K562 (cell line): ENCODE measurements at regions not wholly inside any gene's neighbourhood (a gene's known extent, or its start where the extent isn't known, plus 50 kb on each side); places are given as distances from the start of the nearest gene placed in this dataset.

Experiments
- ATAC-seq: fragments of 200-7000 bp; cut with Tn5 transposase; 3 replicates; pipeline ENCODE4 v1.9.1; 2020; ENCODE audit warnings: moderate library complexity
- BruUV-seq: library from RNA; stranded (reverse); fragments of 400-500 nt; replicated peaks from 2 replicates; lab custom pipeline; 2021; lab: Mats Ljungman, UMichigan
- CTCF ChIA-PET: fragments of 300-600 bp; formaldehyde crosslinking; extraction: SDS; loops from one replicate; lab custom pipeline; 2021; ENCODE audit warnings: low intra/inter-chr PET ratio; lab: Yijun Ruan, JAX
- POLR2A ChIA-PET: fragments of 300-600, 350-650 bp; sonication (Branson Sonifier 250); formaldehyde crosslinking; extraction: SDS; loops from one replicate; lab custom pipeline; 2021; ENCODE audit warnings: antibody characterized with exemption, inconsistent platforms; lab: Yijun Ruan, JAX
- DNase-seq, 4 experiments: peaks; one replicate each; pipeline versions ENCODE4 v3.0.0 to v3.0.0-alpha.2; 2011 to 2018; ENCODE audit warnings: low spot score in 3 of 4, mixed read lengths in 3 of 4; ENCODE audit errors: extremely low read depth in 1 of 4
- FAIRE-seq: peaks from 2 replicates; lab custom pipeline; 2011; peaks lifted over from hg19 to GRCh38; lab: Jason Lieb, UNC
- H2AFZ ChIP-seq: 2 replicates; pipeline ENCODE4 v1.6.0; 2011; ENCODE audit warnings: low read depth, low read length, control low read depth, inconsistent platforms
- H3K27ac ChIP-seq: fragments of 200-600 bp; 3 replicates; pipeline ENCODE4 v1.8.0; 2011; ENCODE audit warnings: low read depth, mild to moderate bottlenecking, control low read depth, inconsistent platforms, low read length, moderate library complexity, mixed read lengths; ENCODE audit errors: extremely low read depth
- H3K27me3 ChIP-seq, 2 experiments: fragments of 300-600 bp in 1 of 2; 2 replicates in 1 of 2; 3 replicates in 1 of 2; pipeline versions ENCODE4 v1.6.0 to v1.8.0; 2011; ENCODE audit warnings: inconsistent platforms in 2 of 2, low read length in 2 of 2, mild to moderate bottlenecking in 1 of 2, mixed read lengths in 1 of 2, moderate library complexity in 1 of 2; ENCODE audit not compliant: control insufficient read depth in 2 of 2, insufficient read depth in 2 of 2
- H3K36me3 ChIP-seq: fragments of 300-600 bp; 3 replicates; pipeline ENCODE4 v1.8.0; 2011; ENCODE audit warnings: mild to moderate bottlenecking, low read length, inconsistent platforms; ENCODE audit not compliant: control insufficient read depth, insufficient read depth
- H3K4me1 ChIP-seq, 2 experiments: fragments of 200-600 bp in 1 of 2; replicated peaks in 1 of 2; 2 replicates in 1 of 2; 3 replicates in 1 of 2; pipeline versions ENCODE4 v1.5.1 to v1.8.0; 2011; ENCODE audit warnings: inconsistent platforms in 2 of 2, low read length in 2 of 2, mild to moderate bottlenecking in 1 of 2, mixed read lengths in 1 of 2, moderate library complexity in 1 of 2; ENCODE audit not compliant: control insufficient read depth in 2 of 2, insufficient read depth in 2 of 2
- H3K4me2 ChIP-seq: 2 replicates; pipeline ENCODE4 v1.6.1; 2011; ENCODE audit warnings: low read length, control low read depth, inconsistent platforms, mixed read lengths; ENCODE audit not compliant: insufficient read depth
- H3K4me3 ChIP-seq: fragments of 200-600 bp; sonication (generic), shearing (Covaris generic); 2 replicates; pipeline ENCODE4 v1.5.1; 2016; ENCODE audit warnings: control low read depth, inconsistent platforms
- H3K79me2 ChIP-seq: fragments of 200-600 bp; 3 replicates; pipeline ENCODE4 v1.8.0; 2011; ENCODE audit warnings: low read length, inconsistent platforms; ENCODE audit not compliant: control insufficient read depth, insufficient read depth
- H3K9ac ChIP-seq, 2 experiments: 2 replicates each; pipeline versions ENCODE4 v1.6.0 to v1.6.1; 2011; ENCODE audit warnings: low read depth in 2 of 2, low read length in 2 of 2, control low read depth in 1 of 2, inconsistent platforms in 1 of 2, mild to moderate bottlenecking in 1 of 2, mixed read lengths in 1 of 2; ENCODE audit not compliant: insufficient read depth in 1 of 2
- H3K9me1 ChIP-seq: one replicate; pipeline ENCODE4 v1.6.0; 2011; ENCODE audit warnings: inconsistent platforms, mild to moderate bottlenecking, low read length, moderate library complexity; ENCODE audit not compliant: control insufficient read depth, insufficient read depth
- H3K9me3 ChIP-seq: replicated peaks from 2 replicates; pipeline ENCODE4 v1.5.1; 2011; ENCODE audit warnings: low read depth, low read length, inconsistent platforms; ENCODE audit not compliant: control insufficient read depth, insufficient read depth
- H4K20me1 ChIP-seq: replicated peaks from 2 replicates; pipeline ENCODE4 v1.6.1; 2011; ENCODE audit warnings: low read length, inconsistent platforms, mixed read lengths; ENCODE audit not compliant: control insufficient read depth, insufficient read depth
- CHAMP1 ChIP-seq: fragments of 450-650 bp; IDR thresholded peaks from 2 replicates; pipeline ENCODE4 v1.6.1; 2016; ENCODE audit warnings: mild to moderate bottlenecking
- DACH1 ChIP-seq: fragments of 450-650 bp; IDR thresholded peaks from 2 replicates; pipeline ENCODE4 v1.6.1; 2018; ENCODE audit not compliant: partially characterized antibody
- SNRNP70 ChIP-seq: fragments of 200-400 bp; formaldehyde crosslinking; optimal IDR thresholded peaks from 2 replicates; pipeline ENCODE3; 2017; ENCODE audit warnings: low read depth, low read length
- SREBF2 ChIP-seq: sonication (generic); formaldehyde crosslinking; IDR thresholded peaks from 2 replicates; pipeline ENCODE4 v1.4.0; 2020; ENCODE audit warnings: mild to moderate bottlenecking, missing genetic modification reagents
- SRSF1 ChIP-seq: fragments of 200-400 bp; formaldehyde crosslinking; IDR thresholded peaks from 2 replicates; pipeline ENCODE4 v1.6.1; 2017; ENCODE audit warnings: mild to moderate bottlenecking, low read depth, low read length, moderate library complexity
- XRCC5 ChIP-seq: fragments of 200-400 bp; formaldehyde crosslinking; IDR thresholded peaks from 2 replicates; pipeline ENCODE4 v1.6.1; 2017; ENCODE audit warnings: low read depth, mild to moderate bottlenecking, low read length
- WGBS: fragments of 100-300 bp; shearing (Covaris generic); methylation state at CpG from one replicate; pipeline ENCODE4 v1.1.6; 2016; ENCODE audit warnings: low coverage, mixed read lengths; ENCODE audit not compliant: insufficient coverage; ENCODE audit errors: missing lambda C conversion rate; 5-methylcytosine and 5-hydroxymethylcytosine counted together
- in situ Hi-C: fragments of 300-500 bp; cut with MboI; formaldehyde crosslinking; loops from 4 replicates; pipeline ENCODE4 v1.15.0; 2018; ENCODE audit warnings: inconsistent platforms, mixed read lengths
- intact Hi-C: fragments of 100-400 bp; cut with micrococcal nuclease; formaldehyde crosslinking; loops from 2 replicates; pipeline ENCODE4 v1.14.2; 2022

- intact Hi-C loops = no loop called here
- POLR2A ChIA-PET = no interaction called here
- BruUV-seq = no TSS peak
These were observed 112.0 kb upstream of the TJP1 start for GRCh38 chr15:29934251-29934650.

More at GRCh38 chr15:29934251-29934650, 112.0 kb upstream of the TJP1 start:
- Histone ChIP-seq H3K9ac (no peak overlapping the region), H3K4me2 (no peak overlapping the region), H3K9me3 (no peaks in the 10 kb centered on the region), H3K36me3 (no peaks in the 10 kb centered on the region), H3K27ac (no peak overlapping the region), H3K4me3 (no peak overlapping the region), H4K20me1 (no peaks in the 10 kb centered on the region), H3K27me3 (peaks cover 0 to 11% of the 10 kb centered on the region in 2 experiments; a peak in 1 of 5 replicates), H3K4me1 (no peaks in the 10 kb centered on the region), H2AFZ (no peak overlapping the region), H3K9me1 (no peaks in the 10 kb centered on the region), H3K79me2 (no peaks in the 10 kb centered on the region)
- CTCF ChIA-PET = no interaction called here
- TF ChIP-seq CHAMP1 (no peak), SRSF1 (no peak), DACH1 (no peak), SNRNP70 (no peak), SREBF2 (no peak), XRCC5 (no peak)
- FAIRE-seq = no peak
- in situ Hi-C loops = no loop called here
- no peak for ATAC-seq
- DNase-seq = no peak
- 0% methylated on average over 2 of the region's 2 CpGs for WGBS
